Endothelial cell of umbilical vein (primary cell): ENCODE measurements at regions not wholly inside any gene's neighbourhood (a gene's known extent, or its start where the extent isn't known, plus 50 kb on each side); places are given as distances from the start of the nearest gene placed in this dataset.

Source experiments
- BruUV-seq: library from RNA; stranded (reverse); fragments of 400-500 nt; replicated peaks from 2 replicates; lab custom pipeline; 2021; lab: Mats Ljungman, UMichigan
- CTCF ChIA-PET: fragments of 300-600, 350-600 bp; sonication (Branson Sonifier 250); formaldehyde crosslinking; loops from one replicate; lab custom pipeline; 2021; ENCODE audit warnings: antibody characterized with exemption, inconsistent platforms; lab: Charles Lee
- POLR2A ChIA-PET: fragments of 300-600, 350-600 bp; sonication (Branson Sonifier 250); formaldehyde crosslinking; loops from one replicate; lab custom pipeline; 2021; ENCODE audit warnings: antibody characterized with exemption, inconsistent platforms; lab: Charles Lee
- DNase-seq: peaks from one replicate; pipeline ENCODE4 v3.0.0-alpha.2; 2011; ENCODE audit warnings: low read depth, low spot score
- FAIRE-seq: peaks from 2 replicates; lab custom pipeline; 2011; peaks lifted over from hg19 to GRCh38; lab: Jason Lieb, UNC
- H2AFZ ChIP-seq: 2 replicates; pipeline ENCODE4 v1.6.0; 2012; ENCODE audit warnings: low read depth, low read length, control low read depth, inconsistent platforms
- H3K27ac ChIP-seq: 2 replicates; pipeline ENCODE4 v1.5.1; 2011; ENCODE audit warnings: low read depth, mild to moderate bottlenecking, control low read depth, low read length, moderate library complexity; ENCODE audit not compliant: insufficient read depth
- H3K27me3 ChIP-seq, 2 experiments: 2 replicates each; pipeline versions ENCODE4 v1.6.0 to v1.6.1; 2011; ENCODE audit warnings: low read length in 2 of 2, mixed read lengths in 1 of 2; ENCODE audit not compliant: control insufficient read depth in 2 of 2, insufficient read depth in 2 of 2
- H3K36me3 ChIP-seq, 2 experiments: 2 replicates in 1 of 2; 3 replicates in 1 of 2; pipeline ENCODE4 v1.5.1; 2011; ENCODE audit warnings: low read length in 2 of 2, mild to moderate bottlenecking in 1 of 2, moderate library complexity in 1 of 2; ENCODE audit not compliant: control insufficient read depth in 2 of 2, insufficient read depth in 2 of 2; ENCODE audit errors: extremely low read depth in 1 of 2
- H3K4me1 ChIP-seq: 3 replicates; pipeline ENCODE4 v1.5.1; 2011; ENCODE audit warnings: mild to moderate bottlenecking, low read length; ENCODE audit not compliant: control insufficient read depth, insufficient read depth; ENCODE audit errors: extremely low read depth
- H3K4me2 ChIP-seq: 2 replicates; pipeline ENCODE4 v1.6.1; 2011; ENCODE audit warnings: low read length, control low read depth, mixed read lengths; ENCODE audit not compliant: insufficient read depth
- H3K4me3 ChIP-seq, 3 experiments: fragments of 200-600 bp in 1 of 3; sonication (generic), shearing (Covaris generic) in 1 of 3; replicated peaks in 1 of 3; 2 replicates each; pipeline ENCODE4 v1.5.1; 2011 to 2016; ENCODE audit warnings: control low read depth in 3 of 3, low read length in 3 of 3, mild to moderate bottlenecking in 2 of 3, inconsistent platforms in 1 of 3, low read depth in 1 of 3, moderate library complexity in 1 of 3; ENCODE audit not compliant: insufficient read depth in 1 of 3
- H3K79me2 ChIP-seq: 2 replicates; pipeline ENCODE4 v1.6.0; 2012; ENCODE audit warnings: low read length, inconsistent platforms; ENCODE audit not compliant: control insufficient read depth, insufficient read depth
- H3K9ac ChIP-seq: replicated peaks from 2 replicates; pipeline ENCODE3; 2011; ENCODE audit warnings: low read length, control low read depth; ENCODE audit not compliant: insufficient read depth; ENCODE audit errors: extremely low read depth
- H3K9me1 ChIP-seq: replicated peaks from 3 replicates; pipeline ENCODE4 v1.6.0; 2011; ENCODE audit warnings: mild to moderate bottlenecking, low read length; ENCODE audit not compliant: control insufficient read depth, insufficient read depth; ENCODE audit errors: extremely low read depth
- H3K9me3 ChIP-seq: replicated peaks from 2 replicates; pipeline ENCODE4 v1.5.1; 2012; ENCODE audit warnings: low read length, inconsistent platforms; ENCODE audit not compliant: control insufficient read depth, insufficient read depth
- H4K20me1 ChIP-seq: replicated peaks from 2 replicates; pipeline ENCODE3; 2011; ENCODE audit warnings: mild to moderate bottlenecking, low read length; ENCODE audit not compliant: control insufficient read depth, insufficient read depth; ENCODE audit errors: extremely low read depth
- CTCF ChIP-seq, 2 donors: IDR thresholded peaks; 1 replicate in 1 of 2; 2 replicates in 1 of 2; pipeline ENCODE4 v1.5.1; 2011; ENCODE audit warnings: low read length in 2 of 2, mild to moderate bottlenecking in 2 of 2, moderate library complexity in 2 of 2, control low read depth in 1 of 2, inconsistent platforms in 1 of 2, low read depth in 1 of 2; ENCODE audit not compliant: insufficient read depth in 1 of 2; ENCODE audit errors: extremely low read depth in 1 of 2
- EZH2 ChIP-seq: IDR thresholded peaks from 2 replicates; pipeline ENCODE4 v1.6.1; 2012; ENCODE audit warnings: borderline replicate concordance, low read depth, mild to moderate bottlenecking, moderate library complexity, low read length, inconsistent platforms; ENCODE audit not compliant: severe bottlenecking
- MAX ChIP-seq: IDR thresholded peaks from 2 replicates; pipeline ENCODE4 v1.6.1; 2011; ENCODE audit not compliant: insufficient read depth, insufficient read length
- POLR2A ChIP-seq: IDR thresholded peaks from 2 replicates; pipeline ENCODE4 v1.6.1; 2012; ENCODE audit warnings: low read depth, mild to moderate bottlenecking, control low read depth, low read length
- dilution Hi-C: fragments of 300-500 bp; cut with MboI; formaldehyde crosslinking; loops from one replicate; pipeline ENCODE4 v1.15.0; 2019; ENCODE audit warnings: low sequenced_read_pairs; ENCODE audit not compliant: extremely low pct_ligation_motif_present
- intact Hi-C: fragments of 100-400 bp; cut with micrococcal nuclease; formaldehyde crosslinking; loops from one replicate; pipeline ENCODE4 v1.10.0; 2022

- H3K4me3 ChIP-seq: no peak overlapping the region
- dilution Hi-C loops (no loop called here), intact Hi-C loops (no loop called here)
- no peaks in the 10 kb centered on the region for H3K9me1 ChIP-seq
- ChIA-PET CTCF (interaction anchor here (1.1 to 1.6 kb wide), 2 partner anchors 10 to 47 kb away, joined by 3 to 8 read pairs; no protein-coding TSS in a partner anchor), POLR2A (no interaction called here)
- DNase-seq (no peak), FAIRE-seq (no peak)
- no peak overlapping the region for H2AFZ ChIP-seq
- no peaks in the 10 kb centered on the region for H3K4me1 ChIP-seq
- no peak for TF ChIP-seq EZH2
- TF ChIP-seq MAX: no peak
- no peak for TF ChIP-seq POLR2A
- TF ChIP-seq CTCF (IDR thresholded peaks at IDR 0.05; ENCODE audit: extremely low read depth in 1 of 2, insufficient read depth in 1 of 2, low read depth in 1 of 2, low read length in 2 of 2): no peak
- no peaks in the 10 kb centered on the region for H3K27me3 ChIP-seq
- no peaks in the 10 kb centered on the region for H4K20me1 ChIP-seq
- no peak overlapping the region for H3K4me2 ChIP-seq
- H3K36me3 ChIP-seq: no peaks in the 10 kb centered on the region
- H3K9ac ChIP-seq: no peak overlapping the region
- H3K9me3 ChIP-seq: no peaks in the 10 kb centered on the region
- H3K79me2 ChIP-seq: no peaks in the 10 kb centered on the region
- no peak overlapping the region for H3K27ac ChIP-seq
- BruUV-seq: no TSS peak
Measured at GRCh38 chr13:26919732-26920131, 159.1 kb upstream of the GPR12 start.

GRCh38 chr13:26919311-26919710 is 158.7 kb upstream of the GPR12 start:
- intact Hi-C loops (no loop called here), dilution Hi-C loops (no loop called here)
- H3K9me3 ChIP-seq: no peaks in the 10 kb centered on the region
- BruUV-seq: no TSS peak
- no peak overlapping the region for H3K9ac ChIP-seq
- no peak for DNase-seq
- H3K9me1 ChIP-seq: no peaks in the 10 kb centered on the region
- H2AFZ ChIP-seq: no peak overlapping the region
- no peak for TF ChIP-seq EZH2
- H3K4me2 ChIP-seq: no peak overlapping the region
- no peaks in the 10 kb centered on the region for H3K36me3 ChIP-seq
- FAIRE-seq: no peak
- H3K79me2 ChIP-seq: no peaks in the 10 kb centered on the region
- H3K4me3 ChIP-seq: no peak overlapping the region
- H3K27ac ChIP-seq: no peak overlapping the region
- ChIA-PET POLR2A (no interaction called here), CTCF (interaction anchor here (1.1 to 1.6 kb wide), 3 partner anchors 11 to 46 kb away, joined by 3 to 8 read pairs (median 3); no protein-coding TSS in a partner anchor)
- no peaks in the 10 kb centered on the region for H3K27me3 ChIP-seq
- no peaks in the 10 kb centered on the region for H3K4me1 ChIP-seq
- no peaks in the 10 kb centered on the region for H4K20me1 ChIP-seq
